C4-2B (cell line): ENCODE measurements at regions not wholly inside any gene's neighbourhood (a gene's known extent, or its start where the extent isn't known, plus 50 kb on each side); places are given as distances from the start of the nearest gene placed in this dataset.

Experiments used
- H3K27ac ChIP-seq: fragments of 450-650 bp; 2 replicates; pipeline ENCODE4 v1.5.1; 2017
- CTCF ChIP-seq: fragments of 450-650 bp; conservative IDR thresholded peaks from 2 replicates; pipeline ENCODE4 v1.5.1; 2017; ENCODE audit warnings: mild to moderate bottlenecking
- ZFX ChIP-seq: fragments of 450-650 bp; IDR thresholded peaks from 2 replicates; pipeline ENCODE4 v1.6.1; 2017

GRCh38 chr10:94061026-94061425 lies 67.3 kb downstream of the PLCE1 start:
- no peak overlapping the region for H3K27ac ChIP-seq
- no peak for TF ChIP-seq ZFX
- no peak for TF ChIP-seq CTCF

GRCh38 chr10:94062611-94063010 lies 68.9 kb downstream of the PLCE1 start:
- H3K27ac ChIP-seq, result no peak overlapping the region
- TF ChIP-seq ZFX (no peak), CTCF (no peak)

GRCh38 chr10:94065362-94065761 lies 71.6 kb downstream of the PLCE1 start:
- TF ChIP-seq CTCF (no peak), ZFX (no peak)
- H3K27ac ChIP-seq, result no peak overlapping the region

GRCh38 chr10:94065787-94066186 lies 72.1 kb downstream of the PLCE1 start:
- TF ChIP-seq CTCF, result no peak
- no peak for TF ChIP-seq ZFX
- H3K27ac ChIP-seq, result no peak overlapping the region

GRCh38 chr10:94066411-94066810 lies 72.7 kb downstream of the PLCE1 start:
- TF ChIP-seq ZFX (no peak), CTCF (no peak)
- no peak overlapping the region for H3K27ac ChIP-seq

GRCh38 chr10:94069884-94070283 lies 76.2 kb downstream of the PLCE1 start:
- no peak overlapping the region for H3K27ac ChIP-seq
- TF ChIP-seq CTCF (no peak), ZFX (no peak)

GRCh38 chr10:94074462-94074861 lies 80.7 kb downstream of the PLCE1 start:
- no peak for TF ChIP-seq CTCF
- TF ChIP-seq ZFX, result no peak

More at GRCh38 chr10:94074462-94074861, 80.7 kb downstream of the PLCE1 start:
- H3K27ac ChIP-seq, result no peak overlapping the region
